Lower leg skin (tissue), 3 donors: ENCODE measurements at regions not wholly inside any gene's neighbourhood (a gene's known extent, or its start where the extent isn't known, plus 50 kb on each side); places are given as distances from the start of the nearest gene placed in this dataset.

ENCODE experiments used
- CTCF ChIP-seq, 3 donors: fragments of 450-650 bp; IDR thresholded peaks; one replicate each; pipeline ENCODE4 v1.5.1; 2016; ENCODE audit warnings: antibody characterized with exemption in 3 of 3, mild to moderate bottlenecking in 3 of 3, moderate library complexity in 2 of 3
- POLR2A ChIP-seq, 2 donors: fragments of 450-650 bp; IDR thresholded peaks; one replicate each; pipeline ENCODE4 v1.6.1; 2016 to 2017; ENCODE audit warnings: antibody characterized with exemption in 2 of 2, mild to moderate bottlenecking in 1 of 2, moderate library complexity in 1 of 2

- no peak for TF ChIP-seq CTCF (IDR thresholded peaks at IDR 0.05)
- TF ChIP-seq POLR2A (IDR thresholded peaks at IDR 0.05) = no peak
Observed at GRCh38 chr12:25855716-25856115, 102.8 kb upstream of the RASSF8 start.
